HEK293 (cell line): ENCODE measurements at regions not wholly inside any gene's neighbourhood (a gene's known extent, or its start where the extent isn't known, plus 50 kb on each side); places are given as distances from the start of the nearest gene placed in this dataset.
"Not testable (repeated sequence)": the region's sequence is repeated elsewhere in the genome, so short reads cannot be mapped to it uniquely, and the experiment has no call there.

Experiments
- CTCF ChIA-PET: fragments of 350-600 bp; formaldehyde crosslinking; extraction: SDS; loops from one replicate; lab custom pipeline; 2021; ENCODE audit warnings: antibody characterized with exemption; lab: Yijun Ruan, JAX
- POLR2A ChIA-PET: fragments of 300-600 bp; formaldehyde crosslinking; extraction: SDS; loops from one replicate; lab custom pipeline; 2020; ENCODE audit warnings: antibody characterized with exemption, inconsistent platforms; lab: Yijun Ruan, JAX
- H3K27ac ChIP-seq: fragments of 200-500 bp; sonication (Bioruptor generic); 2 replicates; pipeline ENCODE4 v1.5.1; 2014; ENCODE audit warnings: low read depth, low read length, control low read depth, inconsistent platforms; ENCODE audit errors: extremely low read depth
- H3K36me3 ChIP-seq, 2 experiments: fragments of 200-500 bp in 1 of 2; sonication (Bioruptor generic) in 1 of 2; 1 replicate in 1 of 2; 2 replicates in 1 of 2; pipeline ENCODE4 v1.5.1; 2014 to 2017; ENCODE audit warnings: inconsistent platforms in 2 of 2, low read length in 2 of 2; ENCODE audit not compliant: control insufficient read depth in 2 of 2, insufficient read depth in 1 of 2
- H3K4me1 ChIP-seq: fragments of 200-500 bp; sonication (Bioruptor generic); 2 replicates; pipeline ENCODE4 v1.5.1; 2014; ENCODE audit warnings: mild to moderate bottlenecking, low read length, inconsistent platforms; ENCODE audit not compliant: control insufficient read depth, insufficient read depth
- H3K4me3 ChIP-seq: 2 replicates; pipeline ENCODE4 v1.5.1; 2011; ENCODE audit warnings: low read depth, mild to moderate bottlenecking, control low read depth, low read length, moderate library complexity
- H3K9me3 ChIP-seq: fragments of 200-500 bp; sonication (Bioruptor generic); 2 replicates; pipeline ENCODE4 v1.5.1; 2014; ENCODE audit warnings: low read depth, low read length, inconsistent platforms; ENCODE audit not compliant: control insufficient read depth, insufficient read depth
- OSR2 ChIP-seq: fragments of 450-650 bp; formaldehyde crosslinking; IDR thresholded peaks from 2 replicates; pipeline ENCODE4 v1.5.1; 2016; ENCODE audit warnings: missing biosample characterization, missing genetic modification characterization
- TCF7L2 ChIP-seq: IDR thresholded peaks from 2 replicates; pipeline ENCODE4 v1.6.1; 2011; ENCODE audit warnings: low read depth, mild to moderate bottlenecking, inconsistent platforms, low read length, moderate library complexity, borderline replicate concordance
- YY1 ChIP-seq: fragments of 450-650 bp; formaldehyde crosslinking; IDR thresholded peaks from 2 replicates; pipeline ENCODE4 v1.5.1; 2018; ENCODE audit warnings: missing biosample characterization, missing genetic modification characterization
- ZNF302 ChIP-seq: fragments of 450-650 bp; formaldehyde crosslinking; IDR thresholded peaks from 2 replicates; pipeline ENCODE4 v1.5.1; 2016; ENCODE audit warnings: missing biosample characterization, missing genetic modification characterization, low read depth
- ZNF37A ChIP-seq: fragments of 450-650 bp; IDR thresholded peaks from 2 replicates; pipeline ENCODE4 v1.5.1; 2018; ENCODE audit warnings: missing biosample characterization, missing genetic modification characterization
- ZNF433 ChIP-seq: fragments of 450-650 bp; formaldehyde crosslinking; IDR thresholded peaks from 2 replicates; pipeline ENCODE4 v1.5.1; 2016; ENCODE audit warnings: missing biosample characterization, missing genetic modification characterization, low read depth
- ZNF48 ChIP-seq: fragments of 450-650 bp; formaldehyde crosslinking; IDR thresholded peaks from 2 replicates; pipeline ENCODE4 v1.5.1; 2016; ENCODE audit warnings: missing biosample characterization, missing genetic modification characterization
- ZNF549 ChIP-seq: fragments of 450-650 bp; IDR thresholded peaks from 2 replicates; pipeline ENCODE4 v1.5.1; 2018; ENCODE audit warnings: missing biosample characterization, missing genetic modification characterization, mild to moderate bottlenecking, inconsistent platforms, moderate library complexity
- ZNF747 ChIP-seq: fragments of 450-650 bp; formaldehyde crosslinking; IDR thresholded peaks from 2 replicates; pipeline ENCODE4 v1.5.1; 2016; ENCODE audit warnings: missing biosample characterization, missing genetic modification characterization
- ZSCAN23 ChIP-seq: fragments of 450-650 bp; formaldehyde crosslinking; IDR thresholded peaks from 2 replicates; pipeline ENCODE4 v1.5.1; 2016; ENCODE audit warnings: missing biosample characterization, missing genetic modification characterization
- TF ChIP-seq, protein P1 (sequence below): fragments of 450-650 bp; formaldehyde crosslinking; IDR thresholded peaks from 2 replicates; pipeline ENCODE4 v1.5.1; 2016; ENCODE audit warnings: missing biosample characterization, missing genetic modification characterization
- TF ChIP-seq, protein P2 (sequence below): fragments of 450-650 bp; formaldehyde crosslinking; IDR thresholded peaks from 2 replicates; pipeline ENCODE4 v1.5.1; 2016; ENCODE audit warnings: missing biosample characterization, missing genetic modification characterization
- TF ChIP-seq, protein P3 (sequence below): fragments of 450-650 bp; formaldehyde crosslinking; IDR thresholded peaks from 2 replicates; pipeline ENCODE4 v1.5.1; 2016; ENCODE audit warnings: missing biosample characterization, missing genetic modification characterization

DNA sequence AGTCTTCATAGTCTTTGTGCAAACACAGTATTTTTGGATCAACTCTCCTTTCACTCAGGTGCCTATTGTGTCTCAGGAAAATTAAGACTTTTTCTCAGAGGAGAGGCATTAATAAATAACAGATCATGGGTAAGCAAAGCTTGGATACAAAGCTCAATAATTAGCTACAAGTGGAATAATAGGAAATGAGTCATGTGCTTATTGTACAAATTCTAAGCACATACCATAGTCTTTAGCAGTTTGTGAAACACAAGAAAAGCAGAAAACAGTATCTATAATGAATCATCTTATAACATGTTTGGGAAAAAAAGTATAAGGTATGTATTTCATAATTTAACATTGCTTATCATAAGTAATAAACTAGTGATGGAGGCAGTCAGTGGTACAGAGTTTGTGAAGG, 477.0 kb downstream of the CDH10 start:
- Histone ChIP-seq H3K4me1 (no peaks in the 10 kb centered on the region), H3K36me3 (no peaks in the 10 kb centered on the region), H3K4me3 (no peak overlapping the region), H3K27ac (no peak overlapping the region), H3K9me3 (no peaks in the 10 kb centered on the region)
- ChIA-PET CTCF (no interaction called here), POLR2A (no interaction called here)
- no peak for TF ChIP-seq ZNF747
- TF ChIP-seq, protein P1, sequence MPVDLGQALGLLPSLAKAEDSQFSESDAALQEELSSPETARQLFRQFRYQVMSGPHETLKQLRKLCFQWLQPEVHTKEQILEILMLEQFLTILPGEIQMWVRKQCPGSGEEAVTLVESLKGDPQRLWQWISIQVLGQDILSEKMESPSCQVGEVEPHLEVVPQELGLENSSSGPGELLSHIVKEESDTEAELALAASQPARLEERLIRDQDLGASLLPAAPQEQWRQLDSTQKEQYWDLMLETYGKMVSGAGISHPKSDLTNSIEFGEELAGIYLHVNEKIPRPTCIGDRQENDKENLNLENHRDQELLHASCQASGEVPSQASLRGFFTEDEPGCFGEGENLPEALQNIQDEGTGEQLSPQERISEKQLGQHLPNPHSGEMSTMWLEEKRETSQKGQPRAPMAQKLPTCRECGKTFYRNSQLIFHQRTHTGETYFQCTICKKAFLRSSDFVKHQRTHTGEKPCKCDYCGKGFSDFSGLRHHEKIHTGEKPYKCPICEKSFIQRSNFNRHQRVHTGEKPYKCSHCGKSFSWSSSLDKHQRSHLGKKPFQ (tag by site-specific recombination): no peak
- no peak for TF ChIP-seq ZNF549 (tag by site-specific recombination)
- no peak for TF ChIP-seq ZNF37A
- TF ChIP-seq ZNF302 (tag by site-specific recombination): no peak
- TF ChIP-seq ZNF48 (tag by site-specific recombination): no peak
- TF ChIP-seq ZNF433 (tag by site-specific recombination): no peak
- no peak for TF ChIP-seq OSR2 (tag by site-specific recombination)
- TF ChIP-seq YY1 (tag by site-specific recombination): no peak
- no peak for TF ChIP-seq ZSCAN23
- TF ChIP-seq, protein P2, sequence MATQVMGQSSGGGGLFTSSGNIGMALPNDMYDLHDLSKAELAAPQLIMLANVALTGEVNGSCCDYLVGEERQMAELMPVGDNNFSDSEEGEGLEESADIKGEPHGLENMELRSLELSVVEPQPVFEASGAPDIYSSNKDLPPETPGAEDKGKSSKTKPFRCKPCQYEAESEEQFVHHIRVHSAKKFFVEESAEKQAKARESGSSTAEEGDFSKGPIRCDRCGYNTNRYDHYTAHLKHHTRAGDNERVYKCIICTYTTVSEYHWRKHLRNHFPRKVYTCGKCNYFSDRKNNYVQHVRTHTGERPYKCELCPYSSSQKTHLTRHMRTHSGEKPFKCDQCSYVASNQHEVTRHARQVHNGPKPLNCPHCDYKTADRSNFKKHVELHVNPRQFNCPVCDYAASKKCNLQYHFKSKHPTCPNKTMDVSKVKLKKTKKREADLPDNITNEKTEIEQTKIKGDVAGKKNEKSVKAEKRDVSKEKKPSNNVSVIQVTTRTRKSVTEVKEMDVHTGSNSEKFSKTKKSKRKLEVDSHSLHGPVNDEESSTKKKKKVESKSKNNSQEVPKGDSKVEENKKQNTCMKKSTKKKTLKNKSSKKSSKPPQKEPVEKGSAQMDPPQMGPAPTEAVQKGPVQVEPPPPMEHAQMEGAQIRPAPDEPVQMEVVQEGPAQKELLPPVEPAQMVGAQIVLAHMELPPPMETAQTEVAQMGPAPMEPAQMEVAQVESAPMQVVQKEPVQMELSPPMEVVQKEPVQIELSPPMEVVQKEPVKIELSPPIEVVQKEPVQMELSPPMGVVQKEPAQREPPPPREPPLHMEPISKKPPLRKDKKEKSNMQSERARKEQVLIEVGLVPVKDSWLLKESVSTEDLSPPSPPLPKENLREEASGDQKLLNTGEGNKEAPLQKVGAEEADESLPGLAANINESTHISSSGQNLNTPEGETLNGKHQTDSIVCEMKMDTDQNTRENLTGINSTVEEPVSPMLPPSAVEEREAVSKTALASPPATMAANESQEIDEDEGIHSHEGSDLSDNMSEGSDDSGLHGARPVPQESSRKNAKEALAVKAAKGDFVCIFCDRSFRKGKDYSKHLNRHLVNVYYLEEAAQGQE (tag by site-specific recombination): no peak

DNA sequence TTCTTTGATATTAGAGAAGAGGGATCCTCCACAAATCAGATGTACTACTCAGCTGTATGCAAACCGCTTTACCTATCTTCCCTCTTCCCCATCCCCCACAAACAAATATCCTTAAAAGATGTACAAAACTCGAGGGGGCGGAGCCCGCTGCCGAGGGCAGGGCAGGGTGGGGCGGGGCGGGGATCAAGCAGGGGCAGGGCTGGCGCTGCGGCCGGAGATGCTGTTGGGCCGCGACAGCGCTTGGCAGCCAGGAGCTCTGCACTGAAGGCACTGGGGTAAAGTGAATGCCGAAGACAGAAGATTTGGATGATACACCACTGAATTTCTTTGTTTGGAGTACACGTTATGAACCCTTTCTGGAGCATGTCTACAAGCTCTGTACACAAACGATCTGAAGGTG, 474.8 kb downstream of the CDH10 start:
- no peak overlapping the region for H3K27ac ChIP-seq
- CTCF ChIA-PET: no interaction called here
- H3K4me3 ChIP-seq: no peak overlapping the region
- no peaks in the 10 kb centered on the region for H3K4me1 ChIP-seq
- H3K36me3 ChIP-seq: no peaks in the 10 kb centered on the region
- POLR2A ChIA-PET: no interaction called here
- TF ChIP-seq TCF7L2: no peak
- TF ChIP-seq, protein P3, sequence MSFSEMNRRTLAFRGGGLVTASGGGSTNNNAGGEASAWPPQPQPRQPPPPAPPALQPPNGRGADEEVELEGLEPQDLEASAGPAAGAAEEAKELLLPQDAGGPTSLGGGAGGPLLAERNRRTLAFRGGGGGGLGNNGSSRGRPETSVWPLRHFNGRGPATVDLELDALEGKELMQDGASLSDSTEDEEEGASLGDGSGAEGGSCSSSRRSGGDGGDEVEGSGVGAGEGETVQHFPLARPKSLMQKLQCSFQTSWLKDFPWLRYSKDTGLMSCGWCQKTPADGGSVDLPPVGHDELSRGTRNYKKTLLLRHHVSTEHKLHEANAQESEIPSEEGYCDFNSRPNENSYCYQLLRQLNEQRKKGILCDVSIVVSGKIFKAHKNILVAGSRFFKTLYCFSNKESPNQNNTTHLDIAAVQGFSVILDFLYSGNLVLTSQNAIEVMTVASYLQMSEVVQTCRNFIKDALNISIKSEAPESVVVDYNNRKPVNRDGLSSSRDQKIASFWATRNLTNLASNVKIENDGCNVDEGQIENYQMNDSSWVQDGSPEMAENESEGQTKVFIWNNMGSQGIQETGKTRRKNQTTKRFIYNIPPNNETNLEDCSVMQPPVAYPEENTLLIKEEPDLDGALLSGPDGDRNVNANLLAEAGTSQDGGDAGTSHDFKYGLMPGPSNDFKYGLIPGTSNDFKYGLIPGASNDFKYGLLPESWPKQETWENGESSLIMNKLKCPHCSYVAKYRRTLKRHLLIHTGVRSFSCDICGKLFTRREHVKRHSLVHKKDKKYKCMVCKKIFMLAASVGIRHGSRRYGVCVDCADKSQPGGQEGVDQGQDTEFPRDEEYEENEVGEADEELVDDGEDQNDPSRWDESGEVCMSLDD (tag by site-specific recombination): no peak
- H3K9me3 ChIP-seq: no peaks in the 10 kb centered on the region

DNA sequence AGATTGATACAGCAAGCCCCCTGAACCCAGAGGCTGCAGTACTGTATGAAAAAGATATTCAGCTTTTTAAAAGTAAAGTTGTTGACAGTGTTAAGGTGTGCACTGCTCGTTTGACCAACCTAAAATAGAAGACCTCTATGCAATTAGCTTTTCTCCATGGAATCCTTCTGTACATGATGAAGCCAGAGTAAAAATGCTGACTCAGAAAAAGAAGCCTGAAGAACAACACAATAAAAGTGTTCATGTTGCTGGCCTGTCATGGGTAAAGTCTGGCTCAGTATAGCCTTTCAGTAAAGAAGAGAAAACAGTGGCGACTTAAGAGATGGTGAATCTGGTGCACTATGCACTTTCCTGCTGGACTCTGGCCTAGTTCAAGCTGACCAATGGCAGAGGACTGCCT, 473.8 kb downstream of the CDH10 start:
- H3K4me1 ChIP-seq, CTCF ChIA-PET, H3K4me3 ChIP-seq, H3K36me3 ChIP-seq, POLR2A ChIA-PET, H3K27ac ChIP-seq, H3K9me3 ChIP-seq: not testable (repeated sequence)
